HCT116 (cell line): ENCODE measurements at regions not wholly inside any gene's neighbourhood (a gene's known extent, or its start where the extent isn't known, plus 50 kb on each side); places are given as distances from the start of the nearest gene placed in this dataset.

Source experiments
- CTCF ChIP-seq, 3 experiments: fragments of 200-600 bp in 1 of 3; sonication (generic) in 1 of 3; IDR thresholded peaks in 2 of 3; conservative IDR thresholded peaks in 1 of 3; 2 replicates each; pipeline ENCODE4 v1.5.1; 2012 to 2017; ENCODE audit warnings: low read depth in 2 of 3, low read length in 2 of 3, antibody characterized with exemption in 1 of 3, borderline replicate concordance in 1 of 3, control low read depth in 1 of 3, mild to moderate bottlenecking in 1 of 3, mixed read lengths in 1 of 3, mixed run types in 1 of 3, moderate library complexity in 1 of 3; ENCODE audit not compliant: insufficient read depth in 1 of 3
- ELF1 ChIP-seq: IDR thresholded peaks from 2 replicates; pipeline ENCODE4 v1.6.1; 2012; ENCODE audit warnings: low read depth, borderline replicate concordance
- EZH2 ChIP-seq: fragments of 200-600 bp; sonication (generic); IDR thresholded peaks from 2 replicates; pipeline ENCODE4 v1.6.1; 2017; ENCODE audit warnings: antibody characterized with exemption, mixed run types
- JUND ChIP-seq: IDR thresholded peaks from 2 replicates; pipeline ENCODE4 v1.6.1; 2012
- MAX ChIP-seq: IDR thresholded peaks from 2 replicates; pipeline ENCODE4 v1.6.1; 2012
- POLR2A ChIP-seq: IDR thresholded peaks from 2 replicates; pipeline ENCODE4 v1.7.0; 2011; ENCODE audit warnings: borderline replicate concordance; ENCODE audit not compliant: insufficient read depth, insufficient read length; ENCODE audit errors: extremely low read depth
- RAD21 ChIP-seq: IDR thresholded peaks from 2 replicates; pipeline ENCODE4 v1.6.1; 2012; ENCODE audit warnings: low read depth, mild to moderate bottlenecking
- SP1 ChIP-seq: IDR thresholded peaks from 2 replicates; pipeline ENCODE4 v1.6.1; 2012; ENCODE audit warnings: low read depth

GRCh38 chr3:134087060-134087974 is 57.6 kb upstream of the SLCO2A1 start:
- TF ChIP-seq CTCF (IDR thresholded peaks at IDR 0.05 in 2 of 3, conservative IDR thresholded peaks at IDR 0.05 in 1 of 3; ENCODE audit: borderline replicate concordance in 1 of 3, insufficient read depth in 1 of 3, low read depth in 2 of 3, low read length in 2 of 3) (no peak), POLR2A (no peak), MAX (no peak), RAD21 (no peak), ELF1 (no peak), JUND (no peak), SP1 (no peak), EZH2 (no peak)
